T-cell (primary cell): ENCODE measurements at regions not wholly inside any gene's neighbourhood (a gene's known extent, or its start where the extent isn't known, plus 50 kb on each side); places are given as distances from the start of the nearest gene placed in this dataset.

Experiments
- ATAC-seq, 4 experiments: fragments of 200-7000 bp in 3 of 4; fragments of 150-1000 bp in 1 of 4; cut with Tn5 transposase; replicated peaks in 1 of 4; 1 replicate in 3 of 4; 2 replicates in 1 of 4; pipeline ENCODE4 v1.10.0; 2021; ENCODE audit warnings: moderate library complexity in 3 of 4, mild to moderate bottlenecking in 2 of 4, moderate number of reproducible peaks in 1 of 4
- CTCF ChIA-PET, 2 donors: fragments of 300-600 bp; sonication (Branson Sonifier 250); formaldehyde crosslinking; loops; one replicate each; lab custom pipeline; 2022; ENCODE audit warnings: antibody characterized with exemption in 2 of 2; lab: Charles Lee
- POLR2A ChIA-PET, 2 donors: fragments of 300-600 bp; sonication (Branson Sonifier 250); formaldehyde crosslinking; loops; one replicate each; lab custom pipeline; 2022; ENCODE audit warnings: antibody characterized with exemption in 2 of 2; lab: Charles Lee
- DNase-seq, 35 experiments: peaks; one replicate each; pipeline versions ENCODE4 v3.0.0 to v3.0.0-alpha.2; 2013 to 2023
- H3K27ac ChIP-seq: one replicate; pipeline ENCODE4 v1.5.1; 2013; ENCODE audit warnings: low read length
- H3K27me3 ChIP-seq, 2 experiments: replicated peaks in 1 of 2; 1 replicate in 1 of 2; 2 replicates in 1 of 2; pipeline versions ENCODE4 v1.6.1 to v1.7.0; 2013; ENCODE audit warnings: low read length in 1 of 2, mixed read lengths in 1 of 2; ENCODE audit not compliant: control insufficient read depth in 2 of 2, insufficient read depth in 2 of 2; ENCODE audit errors: extremely low read depth in 1 of 2
- H3K36me3 ChIP-seq, 2 donors: 1 replicate in 1 of 2; 2 replicates in 1 of 2; pipeline versions ENCODE4 v1.6.1 to v1.7.0; 2013; ENCODE audit warnings: low read length in 1 of 2; ENCODE audit not compliant: control insufficient read depth in 2 of 2, insufficient read depth in 1 of 2; ENCODE audit errors: extremely low read depth in 1 of 2
- H3K4me1 ChIP-seq, 2 experiments: 1 replicate in 1 of 2; 2 replicates in 1 of 2; pipeline versions ENCODE4 v1.6.1 to v1.7.0; 2013; ENCODE audit warnings: low read length in 2 of 2, mixed read lengths in 1 of 2; ENCODE audit not compliant: insufficient read depth in 2 of 2, control insufficient read depth in 1 of 2; ENCODE audit errors: extremely low read depth in 1 of 2
- H3K4me3 ChIP-seq, 2 donors: 1 replicate in 1 of 2; 2 replicates in 1 of 2; pipeline versions ENCODE4 v1.5.1 to v1.7.0; 2013; ENCODE audit warnings: mild to moderate bottlenecking in 2 of 2, low read length in 1 of 2, moderate library complexity in 1 of 2; ENCODE audit not compliant: control insufficient read depth in 1 of 2; ENCODE audit errors: extremely low read depth in 1 of 2
- H3K9me3 ChIP-seq: 2 replicates; pipeline ENCODE4 v1.7.0; 2013
- H3K27ac Mint-ChIP-seq, 2 donors: one replicate each; pipeline ENCODE4 v1.8.0; 2020 to 2021; ENCODE audit warnings: mild to moderate bottlenecking in 2 of 2, mixed read lengths in 2 of 2
- H3K27me3 Mint-ChIP-seq, 2 donors: one replicate each; pipeline ENCODE4 v1.8.0; 2021 to 2022; ENCODE audit warnings: mixed read lengths in 2 of 2
- H3K36me3 Mint-ChIP-seq: one replicate; pipeline ENCODE4 v1.8.0; 2021; ENCODE audit warnings: mixed read lengths
- H3K4me1 Mint-ChIP-seq, 3 donors: one replicate each; pipeline ENCODE4 v1.8.0; 2020 to 2022; ENCODE audit warnings: mixed read lengths in 3 of 3, mild to moderate bottlenecking in 1 of 3
- H3K4me3 Mint-ChIP-seq, 3 donors: one replicate each; pipeline ENCODE4 v1.8.0; 2020 to 2022; ENCODE audit warnings: mild to moderate bottlenecking in 3 of 3, mixed read lengths in 3 of 3, moderate library complexity in 3 of 3
- H3K9me3 Mint-ChIP-seq, 3 donors: one replicate each; pipeline ENCODE4 v1.8.0; 2020 to 2022; ENCODE audit warnings: mixed read lengths in 3 of 3
- WGBS: methylation state at CpG from one replicate; pipeline ENCODE4 v1.1.5; 2013; ENCODE audit warnings: missing lambda C conversion rate; ENCODE audit not compliant: insufficient coverage; 5-methylcytosine and 5-hydroxymethylcytosine counted together

GRCh38 chr10:53719658-53720057 lies 947.1 kb upstream of the MBL2 start:
- no peaks in the 10 kb centered on the region for H3K27me3 Mint-ChIP-seq
- no peaks in the 10 kb centered on the region for H3K9me3 ChIP-seq
- no peak for ATAC-seq
- H3K27ac ChIP-seq, result no peak overlapping the region
- H3K36me3 Mint-ChIP-seq, result no peaks in the 10 kb centered on the region
- WGBS, result no CpG with 5 or more reads among the region's 1 CpG
- no peaks in the 10 kb centered on the region for H3K27me3 ChIP-seq
- H3K4me3 ChIP-seq, result no peak overlapping the region
- H3K27ac Mint-ChIP-seq, result no peak overlapping the region
- ChIA-PET POLR2A (no interaction called here), CTCF (no interaction called here)
- DNase-seq, result no peak
- H3K4me3 Mint-ChIP-seq, result no peak overlapping the region
- no peaks in the 10 kb centered on the region for H3K4me1 Mint-ChIP-seq
- H3K9me3 Mint-ChIP-seq, result peaks cover 4 to 28% (median 16%) of the 10 kb centered on the region in 3 donors
- H3K4me1 ChIP-seq, result no peaks in the 10 kb centered on the region
- H3K36me3 ChIP-seq, result no peaks in the 10 kb centered on the region

- H3K27me3 ChIP-seq, result no peaks in the 10 kb centered on the region
- Mint-ChIP-seq H3K4me3 (no peak overlapping the region), H3K36me3 (no peaks in the 10 kb centered on the region), H3K9me3 (peaks cover 0 to 22% (median 18%) of the 10 kb centered on the region in 3 donors), H3K27me3 (no peaks in the 10 kb centered on the region), H3K27ac (no peak overlapping the region), H3K4me1 (no peaks in the 10 kb centered on the region)
- H3K4me3 ChIP-seq, result no peak overlapping the region
- no peaks in the 10 kb centered on the region for H3K36me3 ChIP-seq
- POLR2A ChIA-PET, result no interaction called here
- H3K27ac ChIP-seq, result no peak overlapping the region
- 95% methylated on average over 2 of the region's 3 CpGs for WGBS
- no peaks in the 10 kb centered on the region for H3K4me1 ChIP-seq
- H3K9me3 ChIP-seq, result no peaks in the 10 kb centered on the region
- DNase-seq (no peak), ATAC-seq (no peak)
- CTCF ChIA-PET, result no interaction called here
These were observed 943.6 kb upstream of the MBL2 start for GRCh38 chr10:53716156-53716555.

- no peaks in the 10 kb centered on the region for H3K27me3 Mint-ChIP-seq
- Histone ChIP-seq H3K4me3 (no peak overlapping the region), H3K4me1 (no peaks in the 10 kb centered on the region), H3K27ac (no peak overlapping the region), H3K9me3 (no peaks in the 10 kb centered on the region), H3K27me3 (no peaks in the 10 kb centered on the region), H3K36me3 (no peaks in the 10 kb centered on the region)
- H3K36me3 Mint-ChIP-seq, result no peaks in the 10 kb centered on the region
- DNase-seq (no peak), ATAC-seq (no peak)
- no peaks in the 10 kb centered on the region for H3K4me1 Mint-ChIP-seq
- CTCF ChIA-PET, result no interaction called here
- no peak overlapping the region for H3K27ac Mint-ChIP-seq
- no peak overlapping the region for H3K4me3 Mint-ChIP-seq
- POLR2A ChIA-PET, result no interaction called here
- H3K9me3 Mint-ChIP-seq, result peaks cover 5 to 21% (median 20%) of the 10 kb centered on the region in 3 donors
These were observed 940.8 kb upstream of the MBL2 start for GRCh38 chr10:53713431-53713830.

DNA sequence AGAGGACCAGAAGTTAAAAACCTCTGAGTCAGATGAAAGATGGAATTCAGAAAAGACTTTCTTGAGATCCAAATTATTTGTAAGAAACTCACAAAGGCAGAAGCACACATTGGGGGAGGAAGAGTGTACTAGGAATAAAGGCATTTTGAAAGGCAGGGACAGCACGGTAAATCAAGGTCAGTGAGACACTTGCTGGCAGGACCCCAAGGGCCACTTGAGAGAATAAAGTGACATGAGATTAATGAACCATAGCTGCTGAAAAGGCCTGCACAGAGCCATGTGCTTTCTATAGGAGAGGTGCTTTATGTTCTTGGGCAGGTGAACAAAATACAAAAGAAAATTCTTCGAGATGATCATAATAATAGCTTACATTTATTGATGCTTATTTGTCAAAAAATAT lies 929.9 kb upstream of the MBL2 start:
- no peaks in the 10 kb centered on the region for H3K27me3 Mint-ChIP-seq
- no peaks in the 10 kb centered on the region for H3K9me3 ChIP-seq
- H3K27ac Mint-ChIP-seq, result no peak overlapping the region
- no peak overlapping the region for H3K4me3 ChIP-seq
- no peaks in the 10 kb centered on the region for H3K4me1 ChIP-seq
- ATAC-seq (no peak), DNase-seq (no peak)
- H3K36me3 ChIP-seq, result no peaks in the 10 kb centered on the region
- no peaks in the 10 kb centered on the region for H3K27me3 ChIP-seq
- H3K4me3 Mint-ChIP-seq, result no peak overlapping the region
- 100% methylated on average over 1 of the region's 2 CpGs for WGBS
- H3K9me3 Mint-ChIP-seq, result peaks cover 10 to 26% (median 22%) of the 10 kb centered on the region in 3 donors
- CTCF ChIA-PET, result no interaction called here
- no peak overlapping the region for H3K27ac ChIP-seq
- H3K36me3 Mint-ChIP-seq, result no peaks in the 10 kb centered on the region
- POLR2A ChIA-PET, result no interaction called here
- H3K4me1 Mint-ChIP-seq, result no peaks in the 10 kb centered on the region

GRCh38 chr10:53701213-53701612 lies 928.6 kb upstream of the MBL2 start:
- Histone ChIP-seq H3K36me3 (no peaks in the 10 kb centered on the region), H3K9me3 (no peaks in the 10 kb centered on the region), H3K4me3 (no peak overlapping the region), H3K27ac (no peak overlapping the region), H3K27me3 (no peaks in the 10 kb centered on the region), H3K4me1 (no peaks in the 10 kb centered on the region)
- Mint-ChIP-seq H3K27ac (no peak overlapping the region), H3K36me3 (no peaks in the 10 kb centered on the region), H3K9me3 (peaks cover 5 to 21% (median 16%) of the 10 kb centered on the region in 3 donors), H3K4me1 (no peaks in the 10 kb centered on the region), H3K4me3 (no peak overlapping the region), H3K27me3 (no peaks in the 10 kb centered on the region)
- POLR2A ChIA-PET, result no interaction called here
- ATAC-seq (no peak), DNase-seq (no peak)
- CTCF ChIA-PET, result no interaction called here

DNA sequence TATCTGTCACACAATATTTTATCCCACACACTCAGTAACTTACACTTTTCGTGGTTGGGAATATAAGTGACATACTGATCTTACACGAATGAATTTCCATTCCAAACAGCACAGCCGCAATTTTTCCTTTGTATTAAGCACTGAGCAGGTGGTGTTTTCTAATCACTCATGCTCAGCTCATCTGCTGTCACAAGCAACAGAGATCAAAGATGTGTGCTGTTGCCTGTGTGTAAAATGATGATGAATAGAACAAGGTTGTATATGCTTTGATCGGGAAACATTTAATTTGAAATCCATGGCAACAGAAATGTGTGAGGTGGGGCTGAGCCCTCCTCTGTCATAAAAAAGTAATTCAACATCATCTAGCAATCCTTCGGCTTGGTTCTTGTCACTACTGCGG lies 927.7 kb upstream of the MBL2 start:
- no CpG with 5 or more reads among the region's 6 CpGs for WGBS
- Mint-ChIP-seq H3K9me3 (peaks cover 5 to 21% (median 16%) of the 10 kb centered on the region in 3 donors), H3K4me3 (no peak overlapping the region), H3K36me3 (no peaks in the 10 kb centered on the region), H3K27me3 (no peaks in the 10 kb centered on the region), H3K27ac (no peak overlapping the region), H3K4me1 (no peaks in the 10 kb centered on the region)
- no peaks in the 10 kb centered on the region for H3K27me3 ChIP-seq
- ATAC-seq (no peak), DNase-seq (no peak)
- no peaks in the 10 kb centered on the region for H3K36me3 ChIP-seq
- H3K4me1 ChIP-seq, result no peaks in the 10 kb centered on the region
- CTCF ChIA-PET, result no interaction called here
- no peak overlapping the region for H3K27ac ChIP-seq
- no peaks in the 10 kb centered on the region for H3K9me3 ChIP-seq
- POLR2A ChIA-PET, result no interaction called here
- H3K4me3 ChIP-seq, result no peak overlapping the region

DNA sequence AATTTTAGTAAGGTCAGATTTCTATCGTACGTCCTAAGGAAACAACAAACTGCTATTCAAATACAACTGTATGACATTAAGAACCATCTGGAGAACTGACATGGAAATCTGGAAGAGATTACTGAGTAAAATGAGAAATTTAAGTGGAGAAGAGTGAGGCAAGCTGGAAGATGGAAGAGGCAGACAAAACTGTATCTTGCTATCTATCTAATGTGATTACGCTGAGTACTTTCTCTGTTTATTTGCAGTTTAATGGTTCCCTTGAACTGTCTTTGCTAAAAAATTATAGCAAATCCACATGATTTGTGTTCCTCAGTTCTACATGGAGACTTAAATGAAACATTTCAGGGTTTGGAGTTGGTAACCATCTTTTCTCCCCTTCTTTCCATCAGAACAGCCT lies 927.1 kb upstream of the MBL2 start:
- Mint-ChIP-seq H3K36me3 (no peaks in the 10 kb centered on the region), H3K4me3 (no peak overlapping the region), H3K27ac (no peak overlapping the region), H3K9me3 (peaks cover 5 to 18% (median 16%) of the 10 kb centered on the region in 3 donors), H3K4me1 (no peaks in the 10 kb centered on the region), H3K27me3 (no peaks in the 10 kb centered on the region)
- no peak overlapping the region for H3K4me3 ChIP-seq
- no peak overlapping the region for H3K27ac ChIP-seq
- DNase-seq (no peak), ATAC-seq (no peak)
- ChIA-PET CTCF (no interaction called here), POLR2A (no interaction called here)
- H3K36me3 ChIP-seq, result no peaks in the 10 kb centered on the region
- H3K4me1 ChIP-seq, result no peaks in the 10 kb centered on the region
- WGBS, result 86% methylated on average over 1 of the region's 3 CpGs
- no peaks in the 10 kb centered on the region for H3K27me3 ChIP-seq
- no peaks in the 10 kb centered on the region for H3K9me3 ChIP-seq
